IPS-18a (cell line): ENCODE measurements at regions not wholly inside any gene's neighbourhood (a gene's known extent, or its start where the extent isn't known, plus 50 kb on each side); places are given as distances from the start of the nearest gene placed in this dataset.

Experiments
- H3K27ac ChIP-seq: one replicate; pipeline ENCODE4 v1.5.1; 2013; ENCODE audit warnings: low read length
- H3K27me3 ChIP-seq: one replicate; pipeline ENCODE4 v1.6.1; 2013; ENCODE audit warnings: mild to moderate bottlenecking, low read length; ENCODE audit not compliant: control insufficient read depth, insufficient read depth
- H3K36me3 ChIP-seq: one replicate; pipeline ENCODE4 v1.6.1; 2013; ENCODE audit warnings: low read depth, low read length; ENCODE audit not compliant: control insufficient read depth
- H3K4me1 ChIP-seq: one replicate; pipeline ENCODE4 v1.6.1; 2013; ENCODE audit warnings: low read depth, low read length; ENCODE audit not compliant: control insufficient read depth
- H3K4me3 ChIP-seq: one replicate; pipeline ENCODE4 v1.5.1; 2013; ENCODE audit warnings: low read length
- H3K9ac ChIP-seq: one replicate; pipeline ENCODE4 v1.6.1; 2013; ENCODE audit warnings: mild to moderate bottlenecking, low read length, moderate library complexity
- H3K9me3 ChIP-seq: one replicate; pipeline ENCODE4 v1.6.1; 2013; ENCODE audit warnings: low read depth, low read length; ENCODE audit not compliant: control insufficient read depth

DNA sequence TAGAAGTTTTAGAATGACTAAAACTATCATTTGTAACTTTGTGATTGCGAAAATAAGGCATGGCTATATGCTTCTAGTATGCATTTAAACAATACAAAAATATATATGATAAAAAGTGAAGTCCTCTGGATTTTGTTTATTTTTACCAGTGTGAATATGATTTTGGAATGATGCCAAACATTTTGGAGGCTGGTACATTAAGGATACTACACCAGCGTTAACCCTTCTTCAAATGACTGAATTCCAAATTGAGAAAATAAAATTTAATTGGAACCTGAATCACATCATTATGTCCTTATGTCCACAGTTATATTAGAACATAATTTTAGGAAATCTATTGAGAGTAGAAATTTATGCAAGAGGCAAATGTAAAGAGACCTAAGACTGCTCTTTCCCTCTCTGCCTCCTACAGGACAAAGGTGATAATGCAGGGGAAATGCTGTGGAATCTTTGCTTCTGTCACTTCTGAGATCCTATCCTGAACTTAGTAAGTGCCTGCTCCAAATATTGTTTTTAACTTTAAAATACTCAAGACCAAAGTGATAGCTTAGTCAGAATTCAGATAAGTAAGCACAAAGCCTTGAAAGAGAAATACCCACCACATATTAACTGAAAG, 121.1 kb upstream of the NANOGP8 start:
- Histone ChIP-seq H3K4me1 (peaks cover 3% of the 10 kb centered on the region), H3K36me3 (no peaks in the 10 kb centered on the region), H3K27me3 (no peaks in the 10 kb centered on the region), H3K9me3 (no peaks in the 10 kb centered on the region), H3K9ac (no peak overlapping the region), H3K4me3 (no peak overlapping the region), H3K27ac (no peak overlapping the region)

- Histone ChIP-seq H3K27me3 (no peaks in the 10 kb centered on the region), H3K9ac (no peak overlapping the region), H3K9me3 (no peaks in the 10 kb centered on the region), H3K4me3 (no peak overlapping the region), H3K36me3 (no peaks in the 10 kb centered on the region), H3K27ac (no peak overlapping the region), H3K4me1 (peaks cover 13% of the 10 kb centered on the region)
These were observed 113.1 kb upstream of the NANOGP8 start for GRCh38 chr15:35198197-35198596.

- Histone ChIP-seq H3K4me1 (peaks cover 13% of the 10 kb centered on the region), H3K27ac (no peak overlapping the region), H3K36me3 (no peaks in the 10 kb centered on the region), H3K4me3 (no peak overlapping the region), H3K9ac (no peak overlapping the region), H3K9me3 (peaks cover under 1% of the 10 kb centered on the region), H3K27me3 (no peaks in the 10 kb centered on the region)
These were observed 112.7 kb upstream of the NANOGP8 start for GRCh38 chr15:35197754-35198153.

GRCh38 chr15:35197306-35197705, 112.2 kb upstream of the NANOGP8 start:
- no peak overlapping the region for H3K9ac ChIP-seq
- no peaks in the 10 kb centered on the region for H3K36me3 ChIP-seq

DNA sequence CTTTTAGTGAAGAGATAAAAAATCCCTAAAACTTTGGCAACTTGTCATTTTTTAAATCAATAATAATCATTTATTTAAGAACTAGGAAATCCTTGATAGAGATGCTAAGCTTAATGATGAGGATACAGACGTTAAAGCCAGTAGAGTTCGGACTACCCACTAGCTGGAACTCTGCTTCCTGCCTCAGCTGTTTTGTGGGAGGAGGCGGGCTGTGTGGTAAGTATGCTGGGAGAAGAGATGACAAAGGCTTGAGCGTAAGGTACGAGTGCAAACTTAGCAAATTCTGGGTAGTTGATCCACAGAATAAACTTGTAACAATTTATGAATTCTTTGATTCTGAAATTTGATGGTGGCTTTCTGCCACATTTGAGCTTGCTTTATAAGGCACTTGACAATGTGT, 111.2 kb upstream of the NANOGP8 start:
- Histone ChIP-seq H3K27ac (no peak overlapping the region), H3K9ac (no peak overlapping the region), H3K4me3 (no peak overlapping the region), H3K9me3 (peaks cover 11% of the 10 kb centered on the region), H3K27me3 (no peaks in the 10 kb centered on the region), H3K4me1 (peaks cover 13% of the 10 kb centered on the region), H3K36me3 (no peaks in the 10 kb centered on the region)

More at GRCh38 chr15:35197306-35197705, 112.2 kb upstream of the NANOGP8 start:
- no peak overlapping the region for H3K4me3 ChIP-seq
- no peaks in the 10 kb centered on the region for H3K27me3 ChIP-seq
- peaks cover 13% of the 10 kb centered on the region for H3K4me1 ChIP-seq
- no peak overlapping the region for H3K27ac ChIP-seq
- peaks cover 5% of the 10 kb centered on the region for H3K9me3 ChIP-seq

GRCh38 chr15:35195649-35196048, 110.6 kb upstream of the NANOGP8 start:
- Histone ChIP-seq H3K4me1 (peaks cover 13% of the 10 kb centered on the region), H3K9me3 (peaks cover 11% of the 10 kb centered on the region), H3K27me3 (no peaks in the 10 kb centered on the region), H3K4me3 (no peak overlapping the region), H3K27ac (no peak overlapping the region), H3K36me3 (no peaks in the 10 kb centered on the region), H3K9ac (no peak overlapping the region)

DNA sequence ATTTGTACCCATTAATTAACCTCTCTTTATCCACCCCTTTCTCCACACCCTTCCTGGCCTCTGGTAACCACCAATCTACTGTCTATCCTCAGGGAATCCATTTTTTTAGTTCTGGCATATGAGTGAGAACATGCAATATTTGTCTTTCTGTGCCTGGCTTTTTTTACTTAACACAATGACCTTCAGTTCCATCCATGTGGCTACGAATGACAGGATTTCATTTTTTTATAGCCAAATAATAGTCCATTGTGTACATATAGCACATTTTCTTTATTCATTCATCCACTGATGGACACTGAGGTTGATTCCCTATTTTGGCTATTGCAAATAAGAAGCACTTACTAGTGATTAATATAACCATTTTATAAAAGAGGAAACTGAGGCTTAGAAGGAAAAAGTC, 109.9 kb upstream of the NANOGP8 start:
- H3K9ac ChIP-seq, result no peak overlapping the region
- H3K4me1 ChIP-seq, result peaks cover 19% of the 10 kb centered on the region
- H3K27me3 ChIP-seq, result no peaks in the 10 kb centered on the region
- H3K27ac ChIP-seq, result no peak overlapping the region
- H3K36me3 ChIP-seq, result no peaks in the 10 kb centered on the region
- peaks cover 11% of the 10 kb centered on the region for H3K9me3 ChIP-seq
- no peak overlapping the region for H3K4me3 ChIP-seq

GRCh38 chr15:35194296-35194695, 109.2 kb upstream of the NANOGP8 start:
- Histone ChIP-seq H3K4me1 (peaks cover 26% of the 10 kb centered on the region), H3K4me3 (no peak overlapping the region), H3K27ac (no peak overlapping the region), H3K27me3 (no peaks in the 10 kb centered on the region), H3K9ac (no peak overlapping the region), H3K9me3 (peaks cover 11% of the 10 kb centered on the region), H3K36me3 (no peaks in the 10 kb centered on the region)

- H3K4me1 ChIP-seq, result peaks cover 23% of the 10 kb centered on the region
- H3K9me3 ChIP-seq, result peaks cover 11% of the 10 kb centered on the region
- H3K9ac ChIP-seq, result no peak overlapping the region
- H3K27me3 ChIP-seq, result no peaks in the 10 kb centered on the region
- no peak overlapping the region for H3K4me3 ChIP-seq
- H3K27ac ChIP-seq, result no peak overlapping the region
- H3K36me3 ChIP-seq, result no peaks in the 10 kb centered on the region
These were observed 106.7 kb upstream of the NANOGP8 start for GRCh38 chr15:35191783-35192182.

DNA sequence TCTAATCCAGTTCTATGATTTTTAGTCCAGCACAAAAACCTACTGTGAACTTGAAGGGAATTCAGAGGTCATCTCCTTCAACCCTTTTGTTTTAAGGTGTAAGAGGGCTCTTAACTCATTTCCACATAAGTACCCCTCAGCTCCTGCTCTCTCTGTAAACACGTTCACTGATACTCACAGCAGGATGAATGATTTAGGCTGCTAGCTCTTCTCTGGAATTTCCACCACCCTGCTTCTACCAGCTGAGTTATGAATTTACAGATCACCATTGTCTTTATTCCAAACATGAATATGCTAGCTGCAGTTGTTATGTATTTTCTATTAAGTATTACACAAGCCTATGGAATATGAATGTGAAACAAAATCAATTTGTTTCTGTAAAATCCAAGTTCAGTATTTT, 101.3 kb upstream of the NANOGP8 start:
- Histone ChIP-seq H3K9me3 (no peaks in the 10 kb centered on the region), H3K4me1 (peaks cover 63% of the 10 kb centered on the region), H3K27me3 (peaks cover 19% of the 10 kb centered on the region), H3K4me3 (no peak overlapping the region), H3K27ac (no peak overlapping the region), H3K9ac (no peak overlapping the region), H3K36me3 (no peaks in the 10 kb centered on the region)

- H3K27me3 ChIP-seq, result peaks cover 19% of the 10 kb centered on the region
- no peak overlapping the region for H3K9ac ChIP-seq
- no peaks in the 10 kb centered on the region for H3K9me3 ChIP-seq
- H3K4me1 ChIP-seq, result peaks cover 59% of the 10 kb centered on the region
- no peak overlapping the region for H3K4me3 ChIP-seq
- no peak overlapping the region for H3K27ac ChIP-seq
- no peaks in the 10 kb centered on the region for H3K36me3 ChIP-seq
These were observed 99.6 kb upstream of the NANOGP8 start for GRCh38 chr15:35184646-35185045.

DNA sequence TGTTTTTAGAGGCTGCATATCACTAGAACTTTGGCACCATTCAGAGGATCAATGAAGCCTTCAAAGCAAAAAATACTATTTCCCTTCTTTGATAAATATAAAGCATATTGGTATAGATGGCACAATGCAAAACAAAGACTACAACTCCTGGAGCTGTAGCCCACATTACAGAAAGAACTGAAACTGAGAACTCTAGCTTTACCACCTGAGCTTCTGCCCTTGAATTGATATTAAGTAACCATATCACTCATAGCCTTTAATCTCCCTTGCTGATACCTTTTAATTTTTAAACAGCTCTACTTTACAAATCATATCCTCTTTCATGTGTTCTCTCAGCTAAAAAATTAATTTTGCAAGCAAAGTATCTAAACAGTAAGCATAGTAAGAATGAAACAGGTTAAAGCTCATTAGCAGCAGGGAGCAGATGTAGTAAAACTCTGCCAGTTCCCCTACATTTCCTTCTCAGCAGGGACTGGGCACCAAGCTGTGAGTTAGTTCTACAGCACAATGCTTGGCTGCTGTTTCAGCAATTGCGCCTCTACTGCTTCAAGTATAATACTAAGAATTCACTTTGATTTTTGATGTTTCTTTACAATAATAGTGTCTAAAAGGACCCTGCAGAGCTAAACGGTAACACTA, 97.9 kb upstream of the NANOGP8 start:
- no peaks in the 10 kb centered on the region for H3K9me3 ChIP-seq
- peak overlapping the region; percentile 45 for H3K4me3 ChIP-seq
- H3K4me1 ChIP-seq, result peaks cover 51% of the 10 kb centered on the region
- H3K27ac ChIP-seq, result peak overlapping the region; percentile 4
- peaks cover 19% of the 10 kb centered on the region for H3K27me3 ChIP-seq
- H3K36me3 ChIP-seq, result no peaks in the 10 kb centered on the region
- no peak overlapping the region for H3K9ac ChIP-seq
